ENCODE measurements at regions not wholly inside any gene's neighbourhood (a gene's known extent, or its start where the extent isn't known, plus 50 kb on each side); places are given as distances from the start of the nearest gene placed in this dataset.

DNA sequence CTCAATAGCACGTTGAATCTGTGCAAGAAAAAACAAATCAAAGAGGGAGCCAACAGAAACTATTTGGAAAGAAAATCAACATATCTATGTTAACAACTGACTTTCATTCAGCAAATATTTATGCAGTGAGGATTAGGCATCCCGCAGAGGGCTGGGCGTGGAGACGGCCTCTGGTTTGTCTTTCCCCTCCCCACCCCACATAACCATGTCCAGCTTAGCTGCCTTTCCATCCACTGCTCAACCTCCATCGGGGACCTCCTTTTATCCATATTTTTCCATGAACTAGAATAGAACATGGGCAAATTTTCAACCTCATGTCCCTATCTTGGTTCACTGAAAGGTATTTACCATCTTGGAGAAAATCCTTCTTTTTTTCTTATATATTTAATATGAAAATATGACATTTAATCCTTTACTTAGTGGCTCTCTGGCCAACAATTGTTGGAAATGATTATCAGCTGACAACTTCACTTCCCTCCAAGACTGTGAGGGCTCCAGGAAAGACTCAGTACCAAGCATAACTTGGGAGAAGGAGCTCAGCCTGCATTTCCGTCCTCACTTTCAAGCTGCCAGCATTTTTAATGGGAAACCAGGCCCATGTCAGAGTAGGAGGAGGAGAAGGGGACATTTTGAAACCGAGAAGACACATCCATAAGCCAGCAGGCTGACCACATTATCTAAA lies 462.6 kb upstream of the MAF start:
- intact Hi-C loops (cut with DNase I; ENCODE audit: low total_unique reads): no loop called here
- TF ChIP-seq, protein P1, sequence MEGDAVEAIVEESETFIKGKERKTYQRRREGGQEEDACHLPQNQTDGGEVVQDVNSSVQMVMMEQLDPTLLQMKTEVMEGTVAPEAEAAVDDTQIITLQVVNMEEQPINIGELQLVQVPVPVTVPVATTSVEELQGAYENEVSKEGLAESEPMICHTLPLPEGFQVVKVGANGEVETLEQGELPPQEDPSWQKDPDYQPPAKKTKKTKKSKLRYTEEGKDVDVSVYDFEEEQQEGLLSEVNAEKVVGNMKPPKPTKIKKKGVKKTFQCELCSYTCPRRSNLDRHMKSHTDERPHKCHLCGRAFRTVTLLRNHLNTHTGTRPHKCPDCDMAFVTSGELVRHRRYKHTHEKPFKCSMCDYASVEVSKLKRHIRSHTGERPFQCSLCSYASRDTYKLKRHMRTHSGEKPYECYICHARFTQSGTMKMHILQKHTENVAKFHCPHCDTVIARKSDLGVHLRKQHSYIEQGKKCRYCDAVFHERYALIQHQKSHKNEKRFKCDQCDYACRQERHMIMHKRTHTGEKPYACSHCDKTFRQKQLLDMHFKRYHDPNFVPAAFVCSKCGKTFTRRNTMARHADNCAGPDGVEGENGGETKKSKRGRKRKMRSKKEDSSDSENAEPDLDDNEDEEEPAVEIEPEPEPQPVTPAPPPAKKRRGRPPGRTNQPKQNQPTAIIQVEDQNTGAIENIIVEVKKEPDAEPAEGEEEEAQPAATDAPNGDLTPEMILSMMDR (IDR thresholded peaks at IDR 0.05): no peak
- TF ChIP-seq POLR2A (IDR thresholded peaks at IDR 0.05): no peak
- DNase-seq (ENCODE audit: low spot score in 2 of 2): no peak
- H3K4me3 ChIP-seq (ENCODE audit: low read depth, poor library complexity, severe bottlenecking): no peak overlapping the region
- WGBS, 2 donors: 59 to 60% methylated on average over 7 of the region's 7 CpGs

DNA sequence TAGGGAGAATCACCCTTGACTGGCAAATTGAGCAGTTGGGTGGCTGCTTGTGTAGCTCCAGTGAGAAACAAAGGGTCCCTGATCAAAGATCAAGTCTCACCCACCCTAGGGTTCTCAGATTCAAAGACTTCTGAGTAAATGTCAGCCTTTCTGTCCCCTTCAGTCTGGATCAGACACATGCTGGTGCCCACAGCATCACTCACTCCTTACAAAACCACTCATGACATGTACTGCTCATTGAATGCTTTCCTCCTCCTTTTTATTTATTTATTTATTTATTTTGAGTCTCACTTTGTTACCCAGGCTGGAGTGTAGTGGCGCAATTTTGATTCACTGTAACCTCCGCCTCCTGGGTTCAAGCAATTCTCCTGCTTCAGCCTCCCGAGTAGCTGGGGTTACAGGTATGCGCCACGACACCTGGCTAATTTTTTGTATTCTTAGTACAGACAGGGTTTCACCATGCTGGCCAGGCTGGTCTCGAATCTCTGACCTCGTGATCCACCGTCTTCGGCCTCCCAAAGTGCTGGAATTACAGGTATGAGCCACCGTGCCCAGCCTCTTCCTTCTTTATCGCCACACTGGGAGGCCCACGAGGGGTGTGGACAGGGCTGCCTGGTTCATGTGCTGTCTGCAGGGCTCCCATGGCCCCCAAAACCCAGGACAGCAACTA lies 462.0 kb upstream of the MAF start:
- no peak overlapping the region for H3K4me3 ChIP-seq (ENCODE audit: low read depth, poor library complexity, severe bottlenecking)
- 87 to 89% methylated on average over 12 of the region's 12 CpGs for WGBS, 2 donors
- TF ChIP-seq POLR2A (IDR thresholded peaks at IDR 0.05): no peak
- TF ChIP-seq, protein P1 (IDR thresholded peaks at IDR 0.05): no peak
- DNase-seq (ENCODE audit: low spot score in 2 of 2): no peak
- intact Hi-C loops (cut with DNase I; ENCODE audit: low total_unique reads): no loop called here

DNA sequence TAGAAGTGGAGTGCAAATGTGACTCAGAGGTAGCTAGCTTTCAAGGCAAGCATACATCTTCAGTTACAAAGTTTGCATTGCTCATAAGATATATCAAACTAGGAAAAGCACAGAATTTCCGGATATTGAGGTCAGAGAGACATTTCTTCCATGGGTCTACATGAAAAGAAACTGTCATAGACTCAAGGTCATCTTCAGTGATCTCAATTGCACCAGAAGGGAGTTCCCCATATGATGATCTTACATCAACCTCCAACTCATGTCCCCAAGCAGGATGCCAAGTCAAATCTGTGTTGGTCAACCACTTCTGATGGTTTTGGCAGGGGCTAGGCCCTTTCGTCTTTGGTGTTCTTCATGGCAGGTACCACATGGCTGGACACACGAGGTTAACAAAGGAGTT lies 459.9 kb upstream of the MAF start:
- H3K4me3 ChIP-seq (ENCODE audit: low read depth, poor library complexity, severe bottlenecking): no peak overlapping the region
- 79 to 88% methylated on average over 3 of the region's 3 CpGs for WGBS, 2 donors
- no peak for TF ChIP-seq POLR2A (IDR thresholded peaks at IDR 0.05)
- TF ChIP-seq, protein P1 (IDR thresholded peaks at IDR 0.05): no peak
- intact Hi-C loops (cut with DNase I; ENCODE audit: low total_unique reads): no loop called here
- DNase-seq (ENCODE audit: low spot score in 2 of 2): no peak

DNA sequence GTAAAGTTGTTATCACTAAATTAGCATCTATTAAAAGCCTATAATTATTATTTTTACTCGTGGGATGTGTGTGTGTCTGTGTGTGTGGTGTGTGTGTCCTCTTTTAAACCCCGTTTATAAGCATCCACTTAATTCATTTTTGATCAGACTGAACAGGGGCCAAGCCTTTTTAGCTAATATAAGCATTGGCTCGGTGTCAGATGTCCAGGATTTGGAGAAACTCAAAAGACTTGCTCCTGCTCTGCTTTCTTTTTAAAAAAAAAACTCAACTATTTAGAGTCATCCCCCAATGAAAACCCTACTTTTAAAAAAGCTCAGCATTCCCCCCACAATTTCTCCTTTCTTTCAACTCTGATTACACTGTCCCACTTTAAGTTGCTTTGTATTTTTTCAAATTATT lies 459.3 kb upstream of the MAF start:
- intact Hi-C loops (cut with DNase I; ENCODE audit: low total_unique reads): no loop called here
- DNase-seq (ENCODE audit: low spot score in 2 of 2): no peak
- TF ChIP-seq POLR2A (IDR thresholded peaks at IDR 0.05): no peak
- TF ChIP-seq, protein P1 (IDR thresholded peaks at IDR 0.05): no peak
- WGBS, 2 donors: 35 to 42% methylated on average over 3 of the region's 3 CpGs
- no peak overlapping the region for H3K4me3 ChIP-seq (ENCODE audit: low read depth, poor library complexity, severe bottlenecking)

DNA sequence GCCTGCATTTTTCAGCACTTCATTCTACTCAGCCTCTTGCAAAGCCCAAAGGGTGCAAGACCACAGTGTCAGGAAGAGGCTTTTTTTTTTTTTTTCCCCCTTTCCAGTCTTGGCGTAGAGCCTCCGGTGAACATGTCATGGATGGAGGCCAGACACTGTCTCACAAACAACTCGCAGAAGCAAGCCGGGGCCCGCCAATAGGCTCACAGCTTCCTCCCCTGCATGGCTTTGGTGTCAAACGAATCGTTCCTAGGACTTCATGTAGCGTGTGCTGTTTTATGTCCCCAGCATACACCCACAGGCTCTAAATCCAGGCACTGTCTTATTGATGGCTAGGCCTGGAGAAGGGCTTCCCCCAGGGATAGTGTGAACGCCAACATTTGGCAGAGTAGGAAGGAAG lies 457.7 kb upstream of the MAF start:
- WGBS, 2 donors: 12 to 15% methylated on average over 9 of the region's 9 CpGs
- TF ChIP-seq POLR2A (IDR thresholded peaks at IDR 0.05): no peak
- TF ChIP-seq, protein P1 (IDR thresholded peaks at IDR 0.05): no peak
- DNase-seq (ENCODE audit: low spot score in 2 of 2): peak; percentile 39 to 90
- intact Hi-C loops (cut with DNase I; ENCODE audit: low total_unique reads): no loop called here
- H3K4me3 ChIP-seq (ENCODE audit: low read depth, poor library complexity, severe bottlenecking): no peak overlapping the region

Data from lower leg skin (tissue), 4 donors.